ENCODE measurements at regions not wholly inside any gene's neighbourhood (a gene's known extent, or its start where the extent isn't known, plus 50 kb on each side); places are given as distances from the start of the nearest gene placed in this dataset.

DNA sequence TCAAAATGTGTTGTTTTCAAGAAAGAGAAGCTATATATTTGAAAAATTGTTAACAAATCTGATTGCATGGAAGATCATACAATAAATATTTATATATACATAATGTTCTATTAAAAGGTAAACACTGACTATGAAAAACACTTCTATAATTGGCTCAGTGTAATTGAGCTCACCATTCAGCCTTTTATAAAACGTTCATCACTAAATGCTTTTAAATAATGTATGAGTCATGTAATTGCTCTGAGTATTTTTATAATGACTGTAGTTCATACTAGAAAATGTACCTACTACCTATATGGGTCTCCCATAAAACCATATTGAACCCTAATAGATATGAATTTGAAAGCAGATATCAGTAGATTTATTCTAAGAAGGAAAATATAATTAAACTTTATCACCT, 240.4 kb upstream of the MGAT4C start:
- TF ChIP-seq SUZ12 (IDR thresholded peaks at IDR 0.05; ENCODE audit: extremely low read depth, insufficient read depth, insufficient read length): no peak
- TF ChIP-seq ZNF274 (IDR thresholded peaks at IDR 0.05; ENCODE audit: low read depth, low read length): no peak
